ENCODE measurements at regions not wholly inside any gene's neighbourhood (a gene's known extent, or its start where the extent isn't known, plus 50 kb on each side); places are given as distances from the start of the nearest gene placed in this dataset.

DNA sequence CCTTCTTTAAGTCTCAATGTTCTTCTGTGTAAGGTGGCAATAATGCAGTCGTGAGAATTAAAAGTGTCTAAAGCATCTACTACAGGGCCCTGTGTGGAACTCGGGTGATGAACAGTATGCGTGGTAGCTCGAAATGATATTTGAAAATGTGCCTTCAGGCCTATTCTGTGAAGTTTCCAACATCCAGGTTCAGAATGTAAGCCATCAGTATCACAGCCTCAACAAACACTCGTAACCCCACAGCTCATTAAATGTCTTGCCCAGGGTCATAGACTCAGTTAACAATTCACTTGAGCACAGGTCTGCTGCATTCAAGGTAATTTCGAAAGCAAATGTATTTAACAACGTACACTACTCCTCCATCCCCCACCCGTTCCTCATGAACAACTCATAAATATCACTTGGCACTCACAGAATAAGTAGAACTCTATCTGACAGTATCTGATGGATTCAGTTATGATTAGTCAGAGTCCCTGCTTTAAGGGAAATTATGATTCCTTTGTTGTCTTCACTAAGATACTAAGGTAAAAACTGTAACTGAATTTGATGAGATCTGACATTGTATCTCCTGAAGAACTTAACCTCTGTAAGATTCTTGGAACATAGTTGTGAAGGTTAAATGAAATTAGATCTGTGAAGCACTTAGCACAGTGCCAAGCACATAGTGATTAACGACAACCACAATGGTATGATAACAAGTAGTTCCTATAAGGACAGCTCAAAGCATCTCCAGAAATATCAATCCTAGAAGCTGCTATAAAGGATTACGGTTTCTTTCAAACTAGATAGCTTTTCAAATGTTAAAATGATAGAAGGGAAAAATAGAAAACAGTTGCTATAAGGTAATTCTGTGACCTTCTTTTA lies 642.3 kb downstream of the TBL1XR1 start:
- H3K4me1 Mint-ChIP-seq, result no peaks in the 10 kb centered on the region
- H3K4me3 Mint-ChIP-seq, result no peak overlapping the region
- DNase-seq (no peak), ATAC-seq (no peak)
- no peaks in the 10 kb centered on the region for H3K36me3 Mint-ChIP-seq (ENCODE audit: low read depth)
- no peaks in the 10 kb centered on the region for H3K9me3 ChIP-seq (ENCODE audit: control insufficient read depth, low read length, poor library complexity, severe bottlenecking)
- no peak overlapping the region for H3K27ac Mint-ChIP-seq
- no peaks in the 10 kb centered on the region for H3K27me3 Mint-ChIP-seq

DNA sequence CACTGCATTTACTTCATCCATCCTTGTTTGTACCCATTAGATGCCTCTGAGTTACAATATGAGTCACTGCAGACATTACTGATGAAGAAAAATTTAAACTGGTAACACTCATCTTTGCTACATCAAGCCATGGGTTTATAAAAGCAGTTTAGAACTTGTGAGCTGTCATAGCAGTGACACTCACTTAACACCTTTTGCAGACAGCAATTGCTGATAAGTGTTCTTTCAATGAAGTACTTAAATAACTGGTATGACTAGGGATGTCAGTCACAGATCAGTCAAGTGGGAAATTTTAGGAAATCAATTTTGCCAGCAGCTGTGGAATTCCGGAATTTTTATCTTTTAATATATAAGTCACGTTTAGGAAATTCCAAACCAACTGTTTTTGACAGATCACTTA lies 643.0 kb downstream of the TBL1XR1 start:
- no peaks in the 10 kb centered on the region for H3K27me3 Mint-ChIP-seq
- H3K36me3 Mint-ChIP-seq (ENCODE audit: low read depth), result no peaks in the 10 kb centered on the region
- DNase-seq (no peak), ATAC-seq (no peak)
- H3K9me3 ChIP-seq (ENCODE audit: control insufficient read depth, low read length, poor library complexity, severe bottlenecking), result no peaks in the 10 kb centered on the region
- no peak overlapping the region for H3K4me3 Mint-ChIP-seq
- H3K4me1 Mint-ChIP-seq, result no peaks in the 10 kb centered on the region
- H3K27ac Mint-ChIP-seq, result no peak overlapping the region

GRCh38 chr3:176526942-176527341 lies 670.3 kb downstream of the TBL1XR1 start:
- Mint-ChIP-seq H3K27ac (no peak overlapping the region), H3K4me1 (no peaks in the 10 kb centered on the region), H3K27me3 (no peaks in the 10 kb centered on the region), H3K36me3 (ENCODE audit: low read depth) (no peaks in the 10 kb centered on the region), H3K4me3 (no peak overlapping the region)
- DNase-seq (no peak), ATAC-seq (no peak)
- no peaks in the 10 kb centered on the region for H3K9me3 ChIP-seq (ENCODE audit: control insufficient read depth, low read length, poor library complexity, severe bottlenecking)

DNA sequence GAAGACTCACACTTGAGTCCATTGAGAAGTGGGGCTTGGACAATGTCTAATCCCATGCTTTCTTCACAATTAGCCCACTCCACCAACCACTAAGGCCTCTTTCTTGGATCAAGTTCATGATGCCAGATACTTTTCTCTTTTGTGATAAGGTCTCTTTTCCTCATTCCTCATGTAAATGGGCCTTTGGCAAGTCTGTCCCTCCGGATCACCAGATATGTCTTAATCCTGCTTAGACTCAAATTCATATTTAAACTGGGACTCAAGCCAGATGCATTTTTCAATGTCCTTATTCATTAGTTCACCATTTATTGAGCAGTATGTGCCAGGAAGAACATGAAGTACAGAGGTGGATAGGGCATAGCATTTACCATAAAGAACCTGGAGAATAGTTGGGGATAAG lies 671.1 kb downstream of the TBL1XR1 start:
- no peaks in the 10 kb centered on the region for H3K36me3 Mint-ChIP-seq (ENCODE audit: low read depth)
- no peak for DNase-seq

GRCh38 chr3:176523114-176523513 lies 674.2 kb downstream of the TBL1XR1 start:
- no peak for DNase-seq
- no peak for ATAC-seq
- H3K9me3 ChIP-seq (ENCODE audit: control insufficient read depth, low read length, poor library complexity, severe bottlenecking), result no peaks in the 10 kb centered on the region
- Mint-ChIP-seq H3K27ac (no peak overlapping the region), H3K27me3 (no peaks in the 10 kb centered on the region), H3K36me3 (ENCODE audit: low read depth) (no peaks in the 10 kb centered on the region), H3K4me1 (no peaks in the 10 kb centered on the region), H3K4me3 (no peak overlapping the region)

More for the DNA sequence above, 671.1 kb downstream of the TBL1XR1 start:
- ATAC-seq, result no peak
- no peak overlapping the region for H3K27ac Mint-ChIP-seq
- H3K4me3 Mint-ChIP-seq, result no peak overlapping the region
- H3K9me3 ChIP-seq (ENCODE audit: control insufficient read depth, low read length, poor library complexity, severe bottlenecking), result no peaks in the 10 kb centered on the region
- H3K4me1 Mint-ChIP-seq, result no peaks in the 10 kb centered on the region
- H3K27me3 Mint-ChIP-seq, result no peaks in the 10 kb centered on the region

DNA sequence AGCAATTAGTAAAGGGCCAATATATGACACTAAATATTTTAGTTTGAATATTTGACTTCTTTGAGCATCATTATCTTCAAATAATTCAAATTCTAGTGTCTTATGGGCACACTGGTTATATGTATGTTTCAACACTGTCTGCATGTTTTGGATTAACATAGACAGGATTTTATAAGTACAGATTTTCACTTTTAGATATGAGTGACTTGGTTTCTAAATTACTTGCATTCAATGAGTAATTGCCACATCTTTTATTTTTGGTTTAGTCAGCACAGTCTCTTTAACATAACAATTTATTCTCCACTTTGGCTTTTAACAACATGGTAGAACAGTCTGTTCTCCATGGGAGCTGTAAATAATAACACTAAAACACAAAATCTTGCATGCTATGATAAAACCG lies 674.8 kb downstream of the TBL1XR1 start:
- ATAC-seq, result no peak
- no peak overlapping the region for H3K4me3 Mint-ChIP-seq
- no peaks in the 10 kb centered on the region for H3K4me1 Mint-ChIP-seq
- H3K36me3 Mint-ChIP-seq (ENCODE audit: low read depth), result no peaks in the 10 kb centered on the region
- no peaks in the 10 kb centered on the region for H3K9me3 ChIP-seq (ENCODE audit: control insufficient read depth, low read length, poor library complexity, severe bottlenecking)
- DNase-seq, result no peak
- no peaks in the 10 kb centered on the region for H3K27me3 Mint-ChIP-seq
- no peak overlapping the region for H3K27ac Mint-ChIP-seq

- Mint-ChIP-seq H3K27me3 (no peaks in the 10 kb centered on the region), H3K4me1 (no peaks in the 10 kb centered on the region), H3K36me3 (ENCODE audit: low read depth) (no peaks in the 10 kb centered on the region), H3K27ac (no peak overlapping the region), H3K4me3 (no peak overlapping the region)
- no peak for ATAC-seq
- DNase-seq, result no peak
- no peaks in the 10 kb centered on the region for H3K9me3 ChIP-seq (ENCODE audit: control insufficient read depth, low read length, poor library complexity, severe bottlenecking)
Observed at GRCh38 chr3:176521531-176522175, 675.6 kb downstream of the TBL1XR1 start.

DNA sequence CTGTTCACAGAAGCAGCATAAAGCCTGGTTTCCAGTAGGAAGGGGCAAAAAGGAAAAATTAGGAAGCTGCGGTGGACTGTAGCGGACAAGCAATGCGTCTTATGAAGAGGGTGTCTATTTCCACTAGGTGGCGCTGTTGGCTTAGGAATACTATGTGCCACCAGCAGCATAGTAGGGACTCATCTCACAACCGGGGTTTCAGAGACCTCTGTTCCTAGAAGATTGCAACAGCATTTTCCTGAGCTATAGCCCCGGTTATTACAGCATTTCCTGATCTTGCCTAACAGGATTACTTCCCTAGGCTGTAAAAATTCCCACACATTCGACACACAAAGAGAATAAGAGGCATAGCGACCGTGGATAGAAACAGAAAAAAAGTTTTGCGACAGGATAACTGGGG lies 683.0 kb downstream of the TBL1XR1 start:
- H3K27ac Mint-ChIP-seq, result no peak overlapping the region
- DNase-seq (no peak), ATAC-seq (no peak)
- H3K4me1 Mint-ChIP-seq, result no peaks in the 10 kb centered on the region
- no peaks in the 10 kb centered on the region for H3K27me3 Mint-ChIP-seq
- no peaks in the 10 kb centered on the region for H3K36me3 Mint-ChIP-seq (ENCODE audit: low read depth)
- H3K9me3 ChIP-seq (ENCODE audit: control insufficient read depth, low read length, poor library complexity, severe bottlenecking), result no peaks in the 10 kb centered on the region
- H3K4me3 Mint-ChIP-seq, result no peak overlapping the region

GRCh38 chr3:176513604-176514003 lies 683.7 kb downstream of the TBL1XR1 start:
- H3K9me3 ChIP-seq (ENCODE audit: control insufficient read depth, low read length, poor library complexity, severe bottlenecking), result no peaks in the 10 kb centered on the region
- no peak for DNase-seq
- Mint-ChIP-seq H3K36me3 (ENCODE audit: low read depth) (no peaks in the 10 kb centered on the region), H3K27me3 (no peaks in the 10 kb centered on the region), H3K4me1 (no peaks in the 10 kb centered on the region), H3K27ac (no peak overlapping the region), H3K4me3 (no peak overlapping the region)
- no peak for ATAC-seq

DNA sequence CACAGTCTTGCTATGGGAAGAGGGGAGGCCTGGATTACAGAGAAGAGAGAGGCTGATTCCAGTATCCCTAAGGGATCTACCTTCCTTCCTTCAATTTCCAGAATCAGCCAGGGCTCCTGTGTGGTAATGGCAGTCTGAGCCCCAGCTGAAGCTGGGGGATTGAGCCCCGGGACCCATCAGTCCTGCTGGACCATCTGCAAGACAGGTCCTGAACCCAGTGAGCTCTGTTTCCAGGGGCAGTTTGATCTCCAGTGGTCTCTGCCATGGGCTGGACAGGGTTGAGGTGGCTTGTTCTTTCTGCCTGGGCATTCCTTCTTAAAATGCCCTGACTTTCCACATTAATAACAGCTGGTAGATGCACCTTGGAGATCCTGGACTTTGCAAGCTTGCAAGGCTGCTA lies 685.2 kb downstream of the TBL1XR1 start:
- Mint-ChIP-seq H3K27me3 (no peaks in the 10 kb centered on the region), H3K4me1 (no peaks in the 10 kb centered on the region), H3K27ac (no peak overlapping the region), H3K36me3 (ENCODE audit: low read depth) (no peaks in the 10 kb centered on the region), H3K4me3 (no peak overlapping the region)
- ATAC-seq (no peak), DNase-seq (no peak)
- no peaks in the 10 kb centered on the region for H3K9me3 ChIP-seq (ENCODE audit: control insufficient read depth, low read length, poor library complexity, severe bottlenecking)

GRCh38 chr3:176510097-176510496 lies 687.2 kb downstream of the TBL1XR1 start:
- no peak for DNase-seq
- no peak for ATAC-seq
- Mint-ChIP-seq H3K27ac (no peak overlapping the region), H3K27me3 (no peaks in the 10 kb centered on the region), H3K4me1 (no peaks in the 10 kb centered on the region), H3K36me3 (ENCODE audit: low read depth) (no peaks in the 10 kb centered on the region), H3K4me3 (no peak overlapping the region)
- H3K9me3 ChIP-seq (ENCODE audit: control insufficient read depth, low read length, poor library complexity, severe bottlenecking), result no peaks in the 10 kb centered on the region

- Mint-ChIP-seq H3K4me3 (no peak overlapping the region), H3K27me3 (no peaks in the 10 kb centered on the region), H3K27ac (no peak overlapping the region), H3K36me3 (ENCODE audit: low read depth) (no peaks in the 10 kb centered on the region), H3K4me1 (no peaks in the 10 kb centered on the region)
- ATAC-seq (no peak), DNase-seq (no peak)
- no peaks in the 10 kb centered on the region for H3K9me3 ChIP-seq (ENCODE audit: control insufficient read depth, low read length, poor library complexity, severe bottlenecking)
Observed at GRCh38 chr3:176505878-176506621, 691.2 kb downstream of the TBL1XR1 start.

DNA sequence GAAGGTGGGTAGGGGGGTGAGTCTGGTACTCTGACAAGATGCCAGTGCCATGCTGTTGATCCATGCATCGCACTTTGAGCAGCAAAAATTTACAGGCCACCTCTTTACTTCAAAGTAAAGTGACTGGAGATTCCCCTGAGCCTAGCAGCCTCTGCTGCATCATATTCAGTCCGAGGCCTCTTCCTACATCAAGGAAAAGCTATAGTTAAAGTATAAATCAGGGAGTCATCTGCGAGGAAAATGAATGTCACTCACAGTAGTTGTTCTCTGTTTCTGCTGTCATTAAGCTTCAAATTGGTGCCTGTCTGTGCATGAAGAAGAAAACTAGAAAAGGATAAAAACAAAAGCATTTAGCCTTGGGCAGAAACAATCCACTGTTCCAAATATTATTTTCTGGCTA lies 706.2 kb downstream of the TBL1XR1 start:
- Mint-ChIP-seq H3K4me3 (no peak overlapping the region), H3K36me3 (ENCODE audit: low read depth) (no peaks in the 10 kb centered on the region), H3K4me1 (no peaks in the 10 kb centered on the region), H3K27ac (no peak overlapping the region), H3K27me3 (no peaks in the 10 kb centered on the region)
- ATAC-seq (no peak), DNase-seq (no peak)
- H3K9me3 ChIP-seq (ENCODE audit: control insufficient read depth, low read length, poor library complexity, severe bottlenecking), result no peaks in the 10 kb centered on the region

All from T-helper 17 cell (primary cell).